Panc1 (cell line): ENCODE measurements at regions not wholly inside any gene's neighbourhood (a gene's known extent, or its start where the extent isn't known, plus 50 kb on each side); places are given as distances from the start of the nearest gene placed in this dataset.

ENCODE experiments used
- ATAC-seq: fragments of 200-7000 bp; cut with Tn5 transposase; 2 replicates; pipeline ENCODE4 v1.9.1; 2020; ENCODE audit warnings: mild to moderate bottlenecking, moderate library complexity
- BruUV-seq: library from RNA; stranded (reverse); fragments of 400-500 nt; replicated peaks from 2 replicates; lab custom pipeline; 2021; lab: Mats Ljungman, UMichigan
- CTCF ChIA-PET: fragments of 300-600 bp; sonication (Branson Sonifier 250); formaldehyde crosslinking; loops from one replicate; lab custom pipeline; 2022; ENCODE audit warnings: antibody characterized with exemption; lab: Charles Lee
- POLR2A ChIA-PET: fragments of 300-600 bp; sonication (Branson Sonifier 250); formaldehyde crosslinking; loops from one replicate; lab custom pipeline; 2022; ENCODE audit warnings: antibody characterized with exemption; lab: Charles Lee
- DNase-seq: peaks from one replicate; pipeline ENCODE4 v3.0.0-alpha.2; 2010; ENCODE audit warnings: low read depth, low spot score
- H3K27ac ChIP-seq: 2 replicates; pipeline ENCODE4 v1.5.1; 2011; ENCODE audit warnings: mild to moderate bottlenecking, low read length, inconsistent platforms
- H3K27me3 ChIP-seq: fragments of 200-500 bp; sonication (Bioruptor generic); 2 replicates; pipeline ENCODE4 v1.6.0; 2014; ENCODE audit warnings: low read length, inconsistent platforms; ENCODE audit not compliant: control insufficient read depth, insufficient read depth
- H3K36me3 ChIP-seq: fragments of 200-500 bp; sonication (Bioruptor generic); 2 replicates; pipeline ENCODE4 v1.5.1; 2014; ENCODE audit warnings: inconsistent platforms, mild to moderate bottlenecking, low read length, moderate library complexity; ENCODE audit not compliant: control insufficient read depth, insufficient read depth
- H3K4me1 ChIP-seq: 2 replicates; pipeline ENCODE4 v1.5.1; 2011; ENCODE audit warnings: inconsistent platforms, mild to moderate bottlenecking, low read length, moderate library complexity; ENCODE audit not compliant: control insufficient read depth, insufficient read depth
- H3K4me3 ChIP-seq, 2 experiments: 2 replicates each; pipeline ENCODE4 v1.5.1; 2011 to 2012; ENCODE audit warnings: low read depth in 2 of 2, low read length in 2 of 2, mild to moderate bottlenecking in 2 of 2, inconsistent platforms in 1 of 2, moderate library complexity in 1 of 2
- H3K9me3 ChIP-seq: fragments of 200-500 bp; sonication (Bioruptor generic); 2 replicates; pipeline ENCODE4 v1.5.1; 2014; ENCODE audit warnings: low read depth, mild to moderate bottlenecking, inconsistent platforms, low read length, moderate library complexity; ENCODE audit not compliant: control insufficient read depth, insufficient read depth
- CTCF ChIP-seq: fragments of 450-650 bp; IDR thresholded peaks from 2 replicates; pipeline ENCODE4 v1.5.1; 2017; ENCODE audit warnings: mild to moderate bottlenecking
- POLR2AphosphoS5 ChIP-seq: IDR thresholded peaks from 2 replicates; pipeline ENCODE4 v1.6.1; 2012; ENCODE audit warnings: mild to moderate bottlenecking, low read depth, low read length, moderate library complexity
- REST ChIP-seq, 2 experiments: IDR thresholded peaks; 2 replicates each; pipeline ENCODE4 v1.6.1; 2011 to 2012; ENCODE audit warnings: low read depth in 2 of 2, control low read depth in 1 of 2, low read length in 1 of 2, mild to moderate bottlenecking in 1 of 2, moderate library complexity in 1 of 2; ENCODE audit not compliant: insufficient read depth in 1 of 2
- SIN3A ChIP-seq: IDR thresholded peaks from 2 replicates; pipeline ENCODE4 v1.6.1; 2012; ENCODE audit warnings: low read depth, mild to moderate bottlenecking, low read length, moderate library complexity, borderline replicate concordance; ENCODE audit not compliant: insufficient read depth
- TCF7L2 ChIP-seq: IDR thresholded peaks from 2 replicates; pipeline ENCODE4 v1.6.1; 2011; ENCODE audit warnings: mild to moderate bottlenecking, low read depth, low read length, inconsistent platforms
- in situ Hi-C: cut with HindIII; loops from 2 replicates; pipeline ENCODE4 v1.10.0; 2016; ENCODE audit warnings: low sequenced_read_pairs, low pct_unique_long_range_greater_than_20kb
- intact Hi-C: fragments of 100-400 bp; cut with micrococcal nuclease; formaldehyde crosslinking; loops from one replicate; pipeline ENCODE4 v1.10.0; 2022; ENCODE audit not compliant: unreplicated experiment

- in situ Hi-C loops (no loop called here), intact Hi-C loops (no loop called here)
- no peaks in the 10 kb centered on the region for H3K4me1 ChIP-seq
- no peaks in the 10 kb centered on the region for H3K27me3 ChIP-seq
- ChIA-PET CTCF (no interaction called here), POLR2A (no interaction called here)
- no TSS peak for BruUV-seq
- no peaks in the 10 kb centered on the region for H3K9me3 ChIP-seq
- DNase-seq (no peak), ATAC-seq (no peak)
- no peak for TF ChIP-seq SIN3A
- TF ChIP-seq REST (IDR thresholded peaks at IDR 0.05; ENCODE audit: insufficient read depth in 1 of 2, low read depth in 2 of 2, low read length in 1 of 2): no peak
- TF ChIP-seq POLR2AphosphoS5: no peak
- TF ChIP-seq TCF7L2: no peak
- no peak for TF ChIP-seq CTCF
- H3K27ac ChIP-seq: no peak overlapping the region
- no peak overlapping the region for H3K4me3 ChIP-seq
- no peaks in the 10 kb centered on the region for H3K36me3 ChIP-seq
Measured at GRCh38 chr13:90293793-90294361, 1053.6 kb upstream of the MIR17HG start.

- POLR2A ChIA-PET: no interaction called here
- Histone ChIP-seq H3K36me3 (no peaks in the 10 kb centered on the region), H3K27me3 (no peaks in the 10 kb centered on the region), H3K9me3 (no peaks in the 10 kb centered on the region), H3K4me3 (no peak overlapping the region), H3K27ac (no peak overlapping the region), H3K4me1 (no peaks in the 10 kb centered on the region)
- no TSS peak for BruUV-seq
- TF ChIP-seq POLR2AphosphoS5 (no peak), SIN3A (no peak), TCF7L2 (no peak), REST (IDR thresholded peaks at IDR 0.05; ENCODE audit: insufficient read depth in 1 of 2, low read depth in 2 of 2, low read length in 1 of 2) (no peak), CTCF (no peak)
- in situ Hi-C loops: no loop called here
- CTCF ChIA-PET: no interaction called here
- DNase-seq (no peak), ATAC-seq (no peak)
- intact Hi-C loops: no loop called here
Measured at GRCh38 chr13:90299238-90299637, 1048.2 kb upstream of the MIR17HG start.
